ENCODE measurements at regions not wholly inside any gene's neighbourhood (a gene's known extent, or its start where the extent isn't known, plus 50 kb on each side); places are given as distances from the start of the nearest gene placed in this dataset.

DNA sequence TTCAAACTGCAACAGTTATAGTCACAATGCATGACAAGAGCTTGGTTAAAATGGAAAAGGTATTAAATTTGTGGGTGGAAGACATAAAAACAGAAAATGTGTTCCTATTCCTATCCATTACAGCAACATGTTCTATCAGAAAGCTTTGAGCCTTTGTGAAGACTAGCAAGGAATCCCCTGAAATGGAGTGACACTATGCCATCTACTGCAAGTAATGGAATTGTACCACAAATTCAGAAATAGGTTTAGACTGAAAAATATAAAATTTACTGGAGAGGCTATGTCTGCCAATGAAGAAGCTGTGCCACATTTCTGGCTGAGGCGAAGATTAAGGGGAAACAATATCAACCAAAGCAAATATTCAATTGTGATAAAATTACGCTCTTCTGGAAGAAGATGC is 247.9 kb downstream of the ADAM29 start:
- H3K27me3 ChIP-seq (ENCODE audit: control insufficient read depth, insufficient read depth, low read length) = no peaks in the 10 kb centered on the region
- no peaks in the 10 kb centered on the region for H3K36me3 ChIP-seq (ENCODE audit: control insufficient read depth, insufficient read depth, low read length)
- TF ChIP-seq, protein P1, sequence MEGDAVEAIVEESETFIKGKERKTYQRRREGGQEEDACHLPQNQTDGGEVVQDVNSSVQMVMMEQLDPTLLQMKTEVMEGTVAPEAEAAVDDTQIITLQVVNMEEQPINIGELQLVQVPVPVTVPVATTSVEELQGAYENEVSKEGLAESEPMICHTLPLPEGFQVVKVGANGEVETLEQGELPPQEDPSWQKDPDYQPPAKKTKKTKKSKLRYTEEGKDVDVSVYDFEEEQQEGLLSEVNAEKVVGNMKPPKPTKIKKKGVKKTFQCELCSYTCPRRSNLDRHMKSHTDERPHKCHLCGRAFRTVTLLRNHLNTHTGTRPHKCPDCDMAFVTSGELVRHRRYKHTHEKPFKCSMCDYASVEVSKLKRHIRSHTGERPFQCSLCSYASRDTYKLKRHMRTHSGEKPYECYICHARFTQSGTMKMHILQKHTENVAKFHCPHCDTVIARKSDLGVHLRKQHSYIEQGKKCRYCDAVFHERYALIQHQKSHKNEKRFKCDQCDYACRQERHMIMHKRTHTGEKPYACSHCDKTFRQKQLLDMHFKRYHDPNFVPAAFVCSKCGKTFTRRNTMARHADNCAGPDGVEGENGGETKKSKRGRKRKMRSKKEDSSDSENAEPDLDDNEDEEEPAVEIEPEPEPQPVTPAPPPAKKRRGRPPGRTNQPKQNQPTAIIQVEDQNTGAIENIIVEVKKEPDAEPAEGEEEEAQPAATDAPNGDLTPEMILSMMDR (IDR thresholded peaks at IDR 0.05; ENCODE audit: insufficient read depth, low read length, poor library complexity, severe bottlenecking) = no peak
- no peak for DNase-seq (ENCODE audit: low read depth)
- H3K4me3 ChIP-seq (ENCODE audit: low read depth, low read length) = no peak overlapping the region

DNA sequence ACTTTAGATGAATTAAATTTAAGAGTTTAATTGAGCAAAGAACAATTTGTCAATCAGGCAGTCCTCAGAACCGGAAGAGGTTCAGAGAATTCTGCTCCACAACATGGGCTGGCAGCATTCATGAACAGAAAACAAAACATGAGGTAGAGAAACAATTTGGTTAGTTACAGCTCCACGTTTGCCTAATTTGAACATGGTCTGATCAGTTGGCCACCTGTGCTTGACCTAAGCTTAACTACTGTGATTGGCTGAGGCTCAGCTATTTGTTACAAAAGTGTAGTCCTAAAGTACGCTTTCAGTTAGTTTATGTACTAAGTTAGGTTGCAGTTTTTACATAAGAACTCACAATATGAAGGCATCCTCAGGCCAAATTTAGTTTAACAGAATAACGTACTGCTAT is 258.6 kb downstream of the ADAM29 start:
- H3K27me3 ChIP-seq (ENCODE audit: control insufficient read depth, insufficient read depth, low read length) = no peaks in the 10 kb centered on the region
- no peaks in the 10 kb centered on the region for H3K36me3 ChIP-seq (ENCODE audit: control insufficient read depth, insufficient read depth, low read length)
- H3K4me3 ChIP-seq (ENCODE audit: low read depth, low read length) = no peak overlapping the region
- TF ChIP-seq, protein P1 (IDR thresholded peaks at IDR 0.05; ENCODE audit: insufficient read depth, low read length, poor library complexity, severe bottlenecking) = no peak
- DNase-seq (ENCODE audit: low read depth) = no peak

DNA sequence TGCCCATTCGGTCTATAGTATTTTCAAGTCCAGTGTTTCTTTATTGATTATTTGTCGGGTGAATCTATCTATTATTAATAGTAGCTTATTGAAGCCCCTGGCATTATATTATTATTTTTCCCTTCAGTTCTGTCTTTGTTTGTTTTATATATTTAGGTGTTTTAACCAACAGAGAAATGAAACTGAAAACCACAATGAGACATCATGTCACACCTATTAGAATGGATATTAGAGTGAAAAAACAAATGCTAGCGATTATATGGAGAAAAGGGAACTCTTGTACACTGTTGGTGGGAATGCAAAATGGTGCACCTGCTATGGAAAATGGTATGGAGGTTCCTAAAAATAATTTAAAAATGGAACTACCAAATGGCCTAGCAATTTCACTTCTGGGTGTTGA is 272.5 kb downstream of the ADAM29 start:
- TF ChIP-seq, protein P1 (IDR thresholded peaks at IDR 0.05; ENCODE audit: insufficient read depth, low read length, poor library complexity, severe bottlenecking) = no peak

DNA sequence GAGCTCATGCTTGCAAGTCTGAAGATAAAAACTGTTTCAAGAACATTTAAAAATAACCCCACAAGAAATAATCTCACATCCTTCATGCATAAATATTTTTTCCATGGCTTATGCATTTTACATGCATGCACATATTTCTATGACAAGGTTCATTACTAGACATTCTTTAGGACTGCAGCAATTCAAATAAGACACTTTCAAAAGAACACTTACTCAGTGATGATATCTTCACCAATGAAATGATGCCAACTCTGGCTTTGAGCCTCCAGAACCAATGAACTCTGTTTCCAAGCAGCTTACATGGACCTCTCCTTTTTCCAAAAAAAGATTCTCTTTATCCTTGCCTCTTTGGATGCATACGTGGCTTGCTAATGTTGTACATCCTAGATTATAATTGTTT is 279.9 kb downstream of the ADAM29 start:
- H3K4me3 ChIP-seq (ENCODE audit: low read depth, low read length) = no peak overlapping the region
- TF ChIP-seq, protein P1 (IDR thresholded peaks at IDR 0.05; ENCODE audit: insufficient read depth, low read length, poor library complexity, severe bottlenecking) = no peak
- H3K36me3 ChIP-seq (ENCODE audit: control insufficient read depth, insufficient read depth, low read length) = no peaks in the 10 kb centered on the region
- no peak for DNase-seq (ENCODE audit: low read depth)
- no peaks in the 10 kb centered on the region for H3K27me3 ChIP-seq (ENCODE audit: control insufficient read depth, insufficient read depth, low read length)

More for the DNA sequence above, 272.5 kb downstream of the ADAM29 start:
- Histone ChIP-seq H3K27me3 (ENCODE audit: control insufficient read depth, insufficient read depth, low read length) (no peaks in the 10 kb centered on the region), H3K36me3 (ENCODE audit: control insufficient read depth, insufficient read depth, low read length) (no peaks in the 10 kb centered on the region), H3K4me3 (ENCODE audit: low read depth, low read length) (no peak overlapping the region)
- no peak for DNase-seq (ENCODE audit: low read depth)

DNA sequence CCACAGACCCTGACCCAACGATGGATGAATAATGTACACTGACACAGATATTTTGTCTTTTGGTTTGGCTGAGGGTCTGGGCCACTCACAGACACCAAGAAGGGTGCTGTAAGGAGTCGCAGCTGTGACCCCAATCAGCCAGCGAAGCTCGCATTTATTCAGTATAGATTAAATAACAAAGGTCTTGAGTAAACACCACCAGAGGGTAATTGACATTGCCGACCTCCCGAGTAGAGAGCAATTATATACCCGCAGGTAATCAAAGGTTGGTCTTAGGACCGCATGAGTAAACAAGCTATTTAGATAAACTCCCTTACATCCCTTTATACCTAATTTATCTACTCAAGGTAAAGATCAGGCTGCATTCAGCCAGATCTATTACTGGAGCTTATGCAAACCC is 297.1 kb downstream of the ADAM29 start:
- no peak for DNase-seq (ENCODE audit: low read depth)
- Histone ChIP-seq H3K36me3 (ENCODE audit: control insufficient read depth, insufficient read depth, low read length) (no peaks in the 10 kb centered on the region), H3K4me3 (ENCODE audit: low read depth, low read length) (no peak overlapping the region), H3K27me3 (ENCODE audit: control insufficient read depth, insufficient read depth, low read length) (no peaks in the 10 kb centered on the region)
- TF ChIP-seq, protein P1 (IDR thresholded peaks at IDR 0.05; ENCODE audit: insufficient read depth, low read length, poor library complexity, severe bottlenecking) = no peak

DNA sequence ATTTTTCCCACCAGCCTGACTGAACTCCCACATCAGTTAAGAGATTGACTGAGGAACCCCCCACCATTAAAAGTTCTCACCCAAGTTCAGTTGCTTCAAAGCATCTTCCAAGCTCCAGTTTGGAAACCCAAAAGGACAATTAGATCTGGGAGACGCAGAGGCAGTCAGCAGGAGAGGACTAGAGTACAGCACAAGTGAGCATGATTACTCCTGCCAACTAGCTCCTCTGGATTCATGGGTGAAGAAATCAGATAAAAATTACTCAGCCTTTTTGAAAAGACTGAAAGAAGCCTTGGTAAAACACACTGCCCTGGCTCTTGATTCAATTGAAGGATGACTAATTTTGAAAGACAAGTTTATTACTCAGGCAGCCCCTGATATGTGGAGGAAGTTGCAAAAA is 297.5 kb downstream of the ADAM29 start:
- Histone ChIP-seq H3K36me3 (ENCODE audit: control insufficient read depth, insufficient read depth, low read length) (no peaks in the 10 kb centered on the region), H3K4me3 (ENCODE audit: low read depth, low read length) (no peak overlapping the region), H3K27me3 (ENCODE audit: control insufficient read depth, insufficient read depth, low read length) (no peaks in the 10 kb centered on the region)
- DNase-seq (ENCODE audit: low read depth) = no peak
- TF ChIP-seq, protein P1 (IDR thresholded peaks at IDR 0.05; ENCODE audit: insufficient read depth, low read length, poor library complexity, severe bottlenecking) = no peak

Measured in kidney epithelial cell (primary cell).